ENCODE measurements at regions not wholly inside any gene's neighbourhood (a gene's known extent, or its start where the extent isn't known, plus 50 kb on each side); places are given as distances from the start of the nearest gene placed in this dataset.

DNA sequence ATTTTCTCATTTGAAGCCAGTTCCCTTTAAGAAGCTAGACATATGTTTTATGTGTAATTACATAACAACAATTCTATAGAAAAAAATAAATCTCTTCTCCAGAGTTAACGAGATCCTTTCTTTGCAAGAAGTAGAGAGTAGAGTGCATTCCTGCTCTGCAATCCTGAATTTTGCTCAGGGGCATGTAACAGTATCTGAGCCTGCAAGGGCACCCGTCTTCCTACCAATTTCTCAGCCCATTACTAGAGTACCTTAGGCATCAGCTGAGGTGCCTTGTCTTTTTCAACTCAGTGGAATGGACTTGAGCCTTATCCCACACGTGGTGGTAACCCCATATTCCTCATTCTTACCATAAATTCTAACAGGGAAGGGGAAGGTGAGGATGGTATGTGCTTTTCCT lies 205.9 kb downstream of the IKZF2 start:
- DNase-seq, result no peak

DNA sequence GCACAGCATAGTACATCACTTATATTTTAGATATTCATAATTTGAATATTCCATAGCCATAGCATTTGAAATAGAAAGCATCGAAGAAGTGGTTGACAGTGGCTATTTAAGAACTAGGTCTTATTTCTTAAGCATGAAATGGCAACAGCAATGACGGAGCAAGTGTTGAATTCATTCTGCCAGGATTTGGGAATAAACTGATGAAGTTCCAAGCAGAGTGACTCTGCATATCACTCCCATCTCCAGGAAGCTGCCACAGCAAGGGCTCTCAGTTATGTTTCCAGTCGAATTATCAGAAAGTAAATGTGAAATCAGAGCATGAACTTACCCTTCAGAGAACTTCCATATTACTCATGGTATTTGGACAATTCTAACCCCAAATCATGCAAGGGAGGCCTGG lies 208.1 kb downstream of the IKZF2 start:
- no peak for DNase-seq

DNA sequence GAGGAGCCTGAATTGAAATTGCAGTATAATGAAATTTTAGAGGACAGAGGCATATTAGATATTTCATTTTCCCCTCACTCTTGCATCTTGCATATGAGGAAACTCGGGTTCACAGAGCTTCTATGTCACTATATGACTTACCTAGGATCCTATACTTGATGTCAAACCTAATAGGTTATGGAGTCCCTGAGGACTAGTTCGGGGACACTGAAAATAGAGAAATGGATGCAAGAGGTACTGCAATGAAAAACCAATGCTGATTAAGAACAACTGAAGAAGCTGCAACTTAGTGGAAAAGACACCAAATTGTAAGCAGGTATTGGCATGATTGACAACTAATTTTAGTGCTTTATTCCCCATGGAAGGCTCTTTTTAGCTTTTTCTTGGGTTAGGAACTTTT lies 210.1 kb downstream of the IKZF2 start:
- DNase-seq, result no peak

DNA sequence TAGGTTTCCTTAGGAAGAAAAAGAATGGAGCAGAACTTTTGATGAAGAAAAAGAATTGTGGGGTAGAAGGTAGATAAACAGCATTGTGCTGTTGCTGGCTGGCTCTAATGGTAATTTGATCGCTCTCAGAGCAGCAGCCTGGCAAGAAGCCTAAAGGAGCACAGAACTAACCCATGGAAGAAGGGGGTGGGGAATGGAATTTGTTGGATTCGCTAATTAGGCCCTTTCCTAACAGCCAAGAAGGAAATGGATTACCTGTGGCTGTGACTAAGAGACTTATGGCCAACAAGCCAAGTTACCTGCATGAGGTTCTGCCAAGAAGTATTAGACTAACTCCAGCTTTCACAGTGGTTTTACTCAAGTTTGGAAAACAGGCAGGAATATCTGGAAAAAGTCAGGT lies 210.6 kb downstream of the IKZF2 start:
- DNase-seq, result no peak

DNA sequence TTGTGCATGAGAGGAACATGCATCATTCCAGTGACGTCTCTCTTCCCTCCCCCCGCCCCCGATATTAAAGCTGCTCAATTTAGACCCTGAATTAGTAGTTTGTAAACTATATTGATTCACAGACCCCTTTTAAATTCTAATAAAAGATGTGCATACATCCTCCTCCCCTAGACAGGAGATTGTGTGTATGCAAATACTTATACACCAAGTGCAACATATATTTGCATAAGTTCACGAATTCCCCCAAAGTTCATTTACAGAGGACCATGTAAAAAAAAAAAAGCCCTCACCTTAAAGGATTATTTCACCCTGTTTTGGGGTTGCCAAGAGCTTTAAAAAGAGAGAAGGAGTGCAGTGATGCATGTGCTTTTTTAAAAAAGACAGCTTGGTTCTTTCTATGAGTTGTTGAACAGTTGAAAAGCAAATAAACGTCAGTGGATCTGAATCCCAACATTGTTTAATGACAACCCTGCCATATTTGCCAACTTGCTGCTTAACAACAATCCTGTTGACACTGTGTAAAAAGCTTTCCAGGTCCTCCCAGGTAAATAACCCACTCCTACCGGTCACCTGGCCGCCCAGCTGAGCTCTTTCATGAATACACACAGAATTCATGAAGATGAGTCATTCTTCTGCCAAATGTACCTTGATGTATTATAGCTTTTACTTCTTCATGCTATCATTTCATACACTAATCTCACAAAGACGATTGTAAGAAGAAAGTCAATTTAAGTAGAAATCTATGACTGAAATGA lies 211.5 kb downstream of the IKZF2 start:
- no peak for DNase-seq

DNA sequence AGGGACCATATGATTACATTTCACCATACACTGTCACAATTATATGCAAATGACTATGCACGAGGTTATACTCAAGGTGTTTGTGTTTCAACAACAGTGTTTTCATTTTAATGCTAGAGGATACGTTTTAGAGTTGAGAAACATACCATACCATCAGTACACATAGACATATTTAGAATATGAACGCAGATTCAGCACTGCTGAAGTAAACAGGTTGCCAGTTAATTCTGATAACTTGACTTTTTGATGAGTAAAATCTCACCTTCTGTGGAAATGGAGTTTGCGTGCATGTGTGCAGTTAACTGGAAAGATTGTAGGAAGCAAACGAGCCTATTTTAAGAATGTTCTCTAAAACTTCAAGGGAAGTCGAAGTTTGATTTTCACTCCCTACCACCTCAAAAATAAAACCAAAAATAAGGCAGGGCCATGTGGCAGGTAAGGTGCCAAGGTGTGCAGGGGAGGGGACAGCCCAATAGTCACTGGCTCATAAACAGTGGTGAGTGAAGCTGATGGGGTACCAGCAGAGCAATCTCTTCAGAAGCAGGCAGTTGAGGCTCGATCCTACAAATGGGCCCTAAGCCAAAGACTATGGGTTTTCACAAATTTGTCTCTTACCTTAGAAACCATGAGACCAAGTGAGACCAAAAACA lies 213.1 kb downstream of the IKZF2 start:
- DNase-seq, result no peak

DNA sequence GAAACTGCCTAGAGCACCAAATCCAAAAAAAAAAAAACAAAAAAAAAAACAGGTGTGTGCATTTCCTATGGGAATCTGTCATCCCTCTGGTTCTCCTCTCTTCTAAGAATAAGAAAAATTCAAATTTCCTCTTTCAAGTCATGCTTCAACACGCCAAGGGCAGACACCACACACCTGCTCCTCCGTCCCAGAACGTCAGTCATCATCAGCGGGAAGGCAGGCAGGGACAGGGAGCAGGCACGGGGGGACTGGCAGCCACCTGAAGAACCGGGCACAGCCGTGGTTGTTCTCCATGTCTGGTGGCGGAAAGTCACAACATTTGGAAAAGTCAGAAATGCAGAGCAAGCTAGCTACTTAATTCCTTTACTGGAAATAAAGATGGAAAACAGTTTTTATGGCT lies 214.8 kb downstream of the IKZF2 start:
- no peak for DNase-seq

DNA sequence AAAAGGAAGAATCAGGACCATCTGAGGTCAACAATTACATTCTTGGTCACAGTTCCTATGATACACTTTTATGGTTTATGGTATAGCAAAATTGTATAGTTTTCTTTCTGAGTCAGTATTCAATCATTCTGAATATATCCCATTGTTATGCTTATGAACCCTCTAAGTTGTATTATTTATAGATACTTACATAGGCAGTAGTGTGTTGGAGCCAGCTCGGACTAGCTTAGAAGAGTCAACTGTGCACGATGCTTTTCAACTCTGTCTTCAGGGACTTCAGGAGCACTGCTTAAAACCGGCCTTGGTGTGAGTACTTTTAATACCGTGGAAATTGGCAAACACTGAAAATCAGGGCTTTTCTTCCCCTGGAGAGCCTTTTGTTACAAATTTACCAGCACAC lies 215.7 kb downstream of the IKZF2 start:
- DNase-seq, result no peak

DNA sequence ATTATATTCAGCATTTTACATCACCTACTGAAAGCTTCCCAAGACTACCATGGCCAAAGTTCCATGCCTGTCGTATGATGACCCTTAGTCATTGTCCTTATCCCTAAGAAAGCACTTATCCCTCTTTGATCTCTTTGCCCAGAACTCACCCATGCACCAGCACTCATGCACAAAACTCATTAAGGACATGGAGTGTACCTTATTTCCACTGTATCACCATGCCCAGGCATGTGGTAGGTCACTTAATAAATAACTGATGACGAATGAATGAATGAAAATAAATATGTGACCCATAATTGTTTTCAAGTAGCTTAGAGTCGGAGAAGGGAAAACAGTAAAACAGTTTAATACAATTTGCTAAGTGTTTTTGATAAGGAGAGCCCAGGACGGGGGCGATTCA lies 220.1 kb downstream of the IKZF2 start:
- DNase-seq, result no peak

DNA sequence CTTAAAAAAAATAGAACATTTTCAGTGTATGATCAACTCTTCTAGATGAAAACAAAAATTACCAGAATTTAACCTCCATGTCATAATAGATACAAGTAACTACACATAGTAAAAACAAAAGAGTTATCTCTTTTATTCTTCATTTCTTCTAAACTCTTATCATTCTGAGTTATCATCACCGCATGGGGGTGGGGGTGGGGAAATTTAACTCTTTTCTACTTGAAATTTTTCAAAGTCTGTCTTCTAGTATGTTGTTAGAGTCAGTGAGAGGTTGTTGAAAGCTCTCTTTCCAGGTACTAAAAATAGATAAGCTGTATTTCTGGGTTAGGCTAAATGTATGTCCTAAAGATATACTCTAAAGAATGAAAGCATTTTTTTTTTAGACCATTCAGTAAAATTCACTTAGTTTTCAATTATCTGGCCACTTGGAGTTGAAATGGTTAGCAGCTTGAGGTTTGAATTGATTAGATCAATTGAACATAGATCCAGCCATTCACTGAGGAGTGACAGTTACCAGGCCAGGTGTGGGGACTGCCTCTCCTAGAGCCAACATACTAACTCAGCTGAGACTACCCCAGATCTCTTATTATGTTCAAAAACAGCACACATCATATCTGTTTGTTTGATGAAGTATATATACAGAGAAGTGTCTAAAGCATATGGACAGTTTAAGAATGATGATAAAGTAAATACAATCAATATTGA lies 220.7 kb downstream of the IKZF2 start:
- DNase-seq, result no peak

DNA sequence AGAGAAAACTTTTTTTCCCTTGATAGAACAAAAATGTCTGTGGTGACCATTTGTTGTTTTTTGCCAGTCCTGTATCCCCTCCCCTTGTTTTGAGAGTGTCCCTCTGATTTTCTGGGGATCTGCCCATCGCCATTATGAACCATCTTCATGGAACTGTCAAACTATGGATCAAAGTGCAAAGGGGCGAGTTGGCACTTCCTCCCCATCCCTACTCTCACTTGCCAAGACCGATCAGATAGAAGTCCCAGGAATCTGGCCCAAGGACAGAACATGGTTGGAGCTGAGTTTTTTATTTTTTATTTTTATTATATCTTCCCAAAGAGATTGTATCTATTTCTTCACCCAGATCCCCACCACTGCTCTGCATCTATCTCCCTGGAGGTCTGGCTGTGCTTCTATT lies 221.4 kb downstream of the IKZF2 start:
- no peak for DNase-seq

DNA sequence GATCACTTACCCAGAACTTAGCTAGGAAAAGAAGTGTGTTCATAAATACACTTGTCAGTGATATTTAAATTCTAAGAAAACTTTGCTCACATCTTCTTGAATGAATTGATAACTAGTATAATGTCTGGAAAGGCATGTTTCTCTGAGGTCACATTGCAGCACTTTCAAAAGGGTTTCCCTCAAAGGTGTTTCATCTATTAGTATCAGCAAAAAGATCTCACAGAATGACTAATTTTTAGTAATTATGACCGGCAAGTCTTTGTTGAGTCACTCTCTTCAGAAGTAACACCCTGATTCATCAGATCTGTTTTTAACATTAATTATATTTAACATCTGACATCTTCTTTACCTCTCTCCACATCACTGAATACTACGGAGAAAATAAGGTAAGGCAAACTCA lies 222.3 kb downstream of the IKZF2 start:
- no peak for DNase-seq

DNA sequence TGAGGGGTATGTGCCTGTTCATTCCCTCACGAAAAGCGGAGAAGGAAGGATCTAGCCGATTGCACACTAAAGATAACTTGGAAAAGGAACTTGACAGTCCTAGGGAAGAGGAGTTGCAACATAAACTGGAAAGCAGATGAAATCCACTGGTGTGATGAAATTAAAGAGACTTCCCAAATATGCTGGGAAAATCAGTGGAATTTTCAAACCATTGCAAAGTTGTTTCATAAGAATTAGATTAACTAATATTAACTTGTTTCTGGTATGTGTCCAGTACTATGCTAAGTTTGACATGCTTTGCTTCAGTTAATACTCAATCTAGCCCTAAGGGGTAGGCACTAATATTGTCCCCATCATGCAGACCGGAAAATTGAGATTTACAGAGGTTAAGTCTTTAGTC lies 222.7 kb downstream of the IKZF2 start:
- no peak for DNase-seq

DNA sequence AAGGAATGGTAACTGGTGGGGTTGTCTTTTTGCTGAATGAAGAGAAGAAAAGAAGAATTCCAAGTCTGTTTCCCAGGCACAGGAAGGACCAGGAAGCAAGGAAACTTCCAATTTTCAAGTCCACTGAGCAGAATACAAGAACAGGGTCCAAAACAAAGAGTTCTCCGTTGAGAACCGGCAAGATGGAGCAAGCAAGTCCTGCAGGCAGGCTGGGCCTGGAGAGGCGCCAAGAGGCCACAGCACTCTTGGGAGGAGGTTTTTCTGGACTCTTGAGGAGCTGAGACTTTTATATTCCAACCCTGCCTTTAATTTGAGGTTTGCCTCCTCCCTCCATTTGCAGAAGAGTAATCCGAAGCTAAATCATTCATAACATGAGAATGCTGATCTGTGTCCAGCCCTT lies 224.5 kb downstream of the IKZF2 start:
- DNase-seq, result no peak

DNA sequence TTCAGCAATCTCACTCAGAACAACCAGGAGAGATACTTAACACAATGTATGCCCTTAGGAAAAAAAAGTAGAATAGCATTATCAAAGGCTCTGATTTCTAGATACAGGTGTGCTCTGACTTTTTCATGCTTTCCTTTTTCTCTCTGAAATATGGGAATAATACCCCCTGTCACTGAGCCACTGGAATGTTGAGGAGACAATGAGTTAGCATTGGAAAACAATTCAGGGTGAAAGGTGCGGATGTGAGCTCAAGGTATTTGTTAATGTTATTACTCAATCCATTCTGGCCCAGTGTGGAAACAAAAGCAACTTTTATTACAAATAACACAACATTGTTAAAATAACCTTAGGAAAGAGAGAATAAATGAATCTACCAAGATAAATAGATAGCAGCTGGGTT lies 228.0 kb downstream of the IKZF2 start:
- no peak for DNase-seq

DNA sequence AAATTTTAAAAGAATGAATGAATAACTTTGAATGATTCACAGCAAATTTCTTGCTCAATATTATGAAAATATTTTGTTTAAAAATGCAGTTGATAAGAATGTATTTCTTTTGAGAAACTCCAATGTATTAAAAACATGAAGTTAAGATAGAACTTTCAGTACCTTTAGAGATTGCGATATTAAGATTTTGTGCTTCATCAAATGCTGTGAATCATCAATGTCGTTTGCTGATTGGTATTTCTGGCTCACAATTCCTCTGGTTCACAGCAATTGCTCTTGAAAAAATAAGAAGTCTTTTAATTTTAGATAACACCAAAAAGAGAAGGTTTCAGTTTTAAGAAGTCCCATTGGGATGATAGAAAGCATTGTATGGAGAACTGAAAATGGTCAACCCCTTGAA lies 228.7 kb downstream of the IKZF2 start:
- no peak for DNase-seq

DNA sequence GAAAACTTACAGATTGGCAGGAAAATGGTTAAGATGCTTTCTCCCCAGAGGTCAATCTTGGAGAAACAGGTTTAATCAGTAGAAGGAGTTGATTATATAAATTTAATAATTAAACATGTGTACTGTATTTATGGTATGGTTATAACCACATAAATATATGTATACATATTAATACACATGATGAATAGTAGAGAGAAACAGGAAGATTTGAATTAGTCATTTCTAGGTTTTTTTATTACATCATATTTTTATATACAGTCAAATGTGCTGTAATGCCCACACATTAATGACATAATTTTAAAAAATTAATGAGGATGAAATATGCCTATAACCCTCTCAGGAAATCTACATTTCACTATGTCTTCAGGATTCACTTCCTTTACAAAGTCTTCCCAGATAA lies 229.7 kb downstream of the IKZF2 start:
- no peak for DNase-seq

DNA sequence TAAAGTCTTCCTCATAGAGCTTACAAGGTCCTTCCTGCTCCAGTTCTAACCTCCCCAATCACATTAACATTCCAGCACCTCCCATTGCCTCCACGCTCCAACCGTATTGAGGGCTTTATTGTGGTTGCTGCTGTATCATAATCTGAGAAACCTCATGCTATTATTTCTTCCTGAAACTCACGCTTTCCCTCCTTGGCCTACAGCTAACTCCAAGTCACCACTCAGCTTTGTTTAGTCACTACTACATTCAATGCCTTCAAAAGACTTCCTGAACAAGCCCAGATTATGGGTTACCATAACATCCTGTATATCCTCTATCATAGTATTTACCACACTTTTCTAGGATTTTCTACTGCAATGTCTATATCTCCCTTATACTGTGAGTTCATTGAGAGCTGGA lies 230.4 kb downstream of the IKZF2 start:
- no peak for DNase-seq

DNA sequence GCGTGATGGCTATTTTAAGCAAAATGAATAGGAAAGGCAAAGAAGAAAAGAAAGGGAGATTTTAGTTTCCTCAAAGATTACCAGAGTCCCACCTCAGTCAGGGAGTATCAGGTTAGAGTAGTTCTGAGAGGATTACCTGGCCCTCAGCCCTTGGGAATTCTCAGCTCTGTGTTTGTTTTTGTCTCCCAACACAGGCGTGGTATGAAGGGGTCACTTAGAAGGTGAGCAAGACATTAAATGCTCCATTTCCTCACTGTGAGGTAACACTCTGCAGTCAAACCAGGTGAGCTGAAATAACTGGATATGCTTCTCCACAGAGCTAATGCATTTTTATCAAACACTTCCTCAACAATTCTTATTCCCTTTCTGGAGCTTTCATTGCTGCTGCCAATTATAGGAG lies 232.2 kb downstream of the IKZF2 start:
- no peak for DNase-seq

DNA sequence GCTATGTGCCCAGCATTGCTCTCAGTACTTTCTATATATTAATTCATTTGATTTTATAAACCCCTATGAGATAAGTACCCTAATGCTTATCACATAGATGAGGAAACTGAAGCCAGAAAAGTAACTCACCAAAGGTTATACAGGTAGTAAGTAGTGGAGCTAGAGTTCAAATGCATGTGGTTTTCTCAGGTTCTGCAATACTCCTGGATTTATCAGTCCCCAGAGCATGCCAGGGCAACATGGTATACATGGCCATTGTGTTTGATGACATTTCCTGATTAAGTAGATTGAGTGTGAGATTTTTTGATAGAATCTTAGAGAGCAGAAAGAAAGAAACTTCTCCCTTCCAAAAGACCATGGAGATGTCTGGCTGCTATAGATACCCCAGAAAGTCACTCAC lies 233.1 kb downstream of the IKZF2 start:
- no peak for DNase-seq

DNA sequence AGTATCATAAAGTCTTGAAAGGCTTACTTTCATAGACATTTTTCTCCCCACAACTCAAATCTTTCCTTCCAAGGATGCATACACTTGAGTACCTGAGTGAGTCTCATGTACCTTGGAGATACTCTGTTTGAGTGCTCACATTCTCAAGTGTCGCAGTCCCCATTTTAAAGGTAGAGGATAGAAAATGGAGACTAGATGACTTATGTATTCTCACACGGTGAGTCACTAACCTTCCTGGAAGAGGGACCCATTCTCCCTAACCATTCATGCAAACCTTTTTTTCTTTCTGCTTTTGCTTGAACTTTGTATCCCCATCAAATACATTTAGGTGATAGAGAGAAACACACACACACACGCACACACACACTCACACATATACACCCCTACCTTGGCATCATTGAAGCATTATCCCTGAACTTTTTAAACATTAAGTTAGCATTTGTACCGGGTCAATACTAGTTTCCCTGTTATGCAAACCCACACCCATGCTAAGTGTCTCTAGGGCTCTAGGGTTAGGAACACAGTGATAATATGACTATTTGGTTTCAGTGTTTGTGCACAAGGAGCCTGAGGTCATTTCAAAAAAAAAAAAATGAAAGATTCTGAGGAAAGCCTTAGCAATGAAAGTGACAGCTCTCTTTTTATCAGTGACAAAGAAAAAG lies 236.2 kb downstream of the IKZF2 start:
- no peak for DNase-seq

DNA sequence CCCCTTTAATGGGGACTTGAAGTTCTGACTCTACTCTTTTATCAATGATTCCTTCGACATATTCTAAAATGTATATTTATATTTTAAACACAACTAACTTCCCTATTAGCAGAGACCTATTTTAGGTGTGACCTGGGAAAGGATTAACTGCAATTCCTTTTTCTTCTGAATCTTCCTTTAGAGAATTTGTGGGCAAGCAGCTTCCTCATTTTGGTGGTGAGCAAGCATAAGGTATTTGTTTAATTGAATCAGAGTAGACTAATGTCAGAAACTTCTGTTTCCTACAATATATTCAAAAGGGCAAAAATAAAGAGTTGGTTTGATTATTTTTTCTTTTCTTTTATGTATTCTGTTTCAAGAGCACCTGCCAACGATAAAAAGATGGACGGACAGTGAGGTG lies 237.0 kb downstream of the IKZF2 start:
- DNase-seq, result peak in 3 of 4 experiments; percentile 15 to 43 (median 34)

DNA sequence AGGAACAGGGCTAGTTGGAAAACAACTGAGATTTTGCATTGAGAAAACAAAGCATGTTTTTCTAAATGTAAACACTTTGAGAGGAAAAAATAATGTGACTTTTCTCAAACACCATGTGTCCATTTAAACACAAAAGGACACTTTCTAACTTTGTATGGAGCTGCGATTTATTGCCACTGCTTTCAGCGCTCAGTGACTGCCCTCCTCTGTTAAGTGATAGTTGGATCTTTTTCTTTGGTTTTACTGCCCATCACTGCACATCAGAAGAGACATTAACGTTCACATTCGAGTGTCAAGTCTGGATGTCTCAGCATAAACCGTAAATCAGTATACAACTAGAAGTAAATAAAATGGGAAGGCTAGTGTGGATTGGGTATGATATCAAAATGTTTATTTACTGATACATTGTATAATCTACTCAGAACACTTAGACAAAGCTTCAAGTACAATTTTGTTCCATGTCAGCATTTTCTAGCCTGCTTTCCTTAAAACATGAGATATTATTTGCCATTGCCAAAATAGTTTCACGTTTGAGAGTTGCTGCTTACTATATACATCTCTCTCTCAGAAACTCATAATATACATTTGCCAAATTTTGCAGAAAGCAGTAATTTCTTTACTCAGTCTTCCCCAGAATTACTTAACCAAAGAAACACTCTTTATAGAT lies 237.6 kb downstream of the IKZF2 start:
- no peak for DNase-seq

Measured in suppressor macrophage (primary cell).